Mucosa of rectum (tissue), 2 donors: ENCODE measurements at regions not wholly inside any gene's neighbourhood (a gene's known extent, or its start where the extent isn't known, plus 50 kb on each side); places are given as distances from the start of the nearest gene placed in this dataset.

Experiments
- H3K27ac ChIP-seq, 2 donors: one replicate each; pipeline ENCODE4 v1.7.0; 2013; ENCODE audit warnings: inconsistent platforms in 2 of 2, low read depth in 2 of 2, low read length in 2 of 2
- H3K27me3 ChIP-seq, 2 donors: one replicate each; pipeline ENCODE4 v1.7.0; 2013; ENCODE audit warnings: low read length in 2 of 2; ENCODE audit not compliant: control insufficient read depth in 2 of 2, insufficient read depth in 2 of 2
- H3K36me3 ChIP-seq, 2 donors: one replicate each; pipeline ENCODE4 v1.7.0; 2013; ENCODE audit warnings: low read length in 2 of 2; ENCODE audit not compliant: control insufficient read depth in 2 of 2, insufficient read depth in 2 of 2
- H3K4me1 ChIP-seq, 2 donors: one replicate each; pipeline ENCODE4 v1.7.0; 2013; ENCODE audit warnings: low read length in 2 of 2, mild to moderate bottlenecking in 1 of 2; ENCODE audit not compliant: control insufficient read depth in 2 of 2, insufficient read depth in 2 of 2
- H3K4me3 ChIP-seq, 2 donors: one replicate each; pipeline ENCODE4 v1.7.0; 2013; ENCODE audit warnings: low read length in 2 of 2
- H3K9ac ChIP-seq, 2 donors: one replicate each; pipeline ENCODE4 v1.7.0; 2013; ENCODE audit warnings: low read length in 2 of 2, low read depth in 1 of 2, mild to moderate bottlenecking in 1 of 2
- H3K9me3 ChIP-seq, 2 donors: one replicate each; pipeline ENCODE4 v1.7.0; 2013; ENCODE audit warnings: low read length in 2 of 2; ENCODE audit not compliant: control insufficient read depth in 2 of 2
- donor health status: healthy.
- donor health status: Normal muscosa, but diverticular disease.

DNA sequence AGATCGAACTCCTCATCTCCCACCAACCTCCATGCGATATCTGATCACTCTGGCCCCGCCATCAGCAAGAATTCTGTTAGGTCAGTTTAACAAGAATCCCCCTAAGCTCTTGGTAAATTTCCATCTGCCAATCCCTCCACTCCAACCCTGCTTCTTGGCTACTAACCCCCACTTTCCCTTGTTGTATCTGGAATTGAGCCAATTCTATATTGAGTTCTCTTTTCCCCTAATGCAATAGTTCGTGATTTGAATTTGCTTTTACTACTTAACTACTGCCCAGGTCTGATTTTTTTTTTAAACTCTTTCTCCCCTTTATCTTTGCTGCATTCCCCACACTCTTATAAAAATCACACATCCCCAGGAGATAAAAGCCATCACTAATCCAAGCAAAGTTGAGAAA is 159.3 kb upstream of the STK17B start:
- Histone ChIP-seq H3K36me3 (no peaks in the 10 kb centered on the region), H3K9me3 (no peaks in the 10 kb centered on the region), H3K4me3 (no peak overlapping the region), H3K9ac (no peak overlapping the region), H3K27me3 (no peaks in the 10 kb centered on the region), H3K27ac (no peak overlapping the region), H3K4me1 (peaks cover 0 to 2% of the 10 kb centered on the region in 2 donors)

DNA sequence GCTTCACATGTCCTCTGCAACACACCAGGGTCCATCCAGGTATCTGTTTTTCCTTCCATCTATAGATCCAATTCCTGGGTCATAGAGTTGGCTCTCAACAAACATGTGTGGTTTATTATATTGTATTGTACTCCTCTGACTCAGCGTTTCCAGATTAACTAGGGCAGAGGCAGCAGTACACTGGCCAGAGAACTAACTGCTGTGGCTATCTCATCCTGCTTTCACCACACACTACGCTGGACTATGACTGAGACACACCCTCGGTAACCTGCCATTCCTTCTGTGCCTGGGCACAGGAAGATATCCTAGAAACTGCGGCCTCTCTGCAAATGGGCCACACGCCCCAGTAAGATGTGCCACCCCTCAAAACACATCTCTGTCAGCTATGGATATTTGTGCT is 159.8 kb upstream of the STK17B start:
- Histone ChIP-seq H3K27me3 (no peaks in the 10 kb centered on the region), H3K4me3 (no peak overlapping the region), H3K27ac (no peak overlapping the region), H3K36me3 (no peaks in the 10 kb centered on the region), H3K9me3 (no peaks in the 10 kb centered on the region), H3K9ac (no peak overlapping the region), H3K4me1 (peaks cover 0 to 2% of the 10 kb centered on the region in 2 donors)

DNA sequence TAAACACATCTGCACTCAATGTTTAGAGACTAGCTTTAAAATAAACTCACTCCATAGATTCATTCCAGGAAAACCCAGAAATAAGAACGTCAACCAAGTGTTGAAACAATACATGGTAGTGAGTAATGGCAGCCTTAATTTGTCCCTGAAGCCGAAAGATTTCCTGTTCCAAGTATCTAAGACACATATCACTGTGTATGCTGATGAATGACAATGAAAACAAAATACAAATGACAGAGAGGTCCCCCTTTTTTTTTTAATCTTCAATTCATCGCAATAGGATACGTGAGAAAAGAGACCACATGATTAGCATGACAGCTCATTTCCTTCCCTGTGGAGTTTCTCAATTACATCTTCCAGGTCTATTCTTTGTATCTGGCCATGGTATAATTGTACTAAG is 160.5 kb upstream of the STK17B start:
- no peak overlapping the region for H3K4me3 ChIP-seq
- H3K27me3 ChIP-seq: no peaks in the 10 kb centered on the region
- H3K9me3 ChIP-seq: no peaks in the 10 kb centered on the region
- no peak overlapping the region for H3K27ac ChIP-seq
- peaks cover 0 to 2% of the 10 kb centered on the region in 2 donors for H3K4me1 ChIP-seq
- H3K36me3 ChIP-seq: no peaks in the 10 kb centered on the region
- H3K9ac ChIP-seq: no peak overlapping the region

DNA sequence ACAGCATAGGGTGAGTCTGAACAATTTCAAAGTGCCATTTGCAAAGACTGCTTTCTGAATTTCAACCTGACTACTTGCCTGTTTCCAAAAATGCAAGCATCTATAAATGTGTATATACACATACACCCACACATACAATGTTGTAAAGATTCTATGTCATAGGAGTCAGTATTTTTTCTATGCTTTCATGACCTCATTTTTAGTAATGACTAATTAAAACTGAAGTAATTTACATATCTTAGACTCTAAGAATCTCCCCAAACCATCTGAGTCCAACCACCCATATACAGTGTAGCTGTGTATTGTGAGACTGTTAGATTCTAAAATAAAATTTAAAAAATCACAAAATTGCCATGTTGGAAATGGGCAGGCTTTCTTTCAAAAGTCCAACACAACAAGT is 162.0 kb upstream of the STK17B start:
- Histone ChIP-seq H3K9me3 (no peaks in the 10 kb centered on the region), H3K27me3 (no peaks in the 10 kb centered on the region), H3K36me3 (no peaks in the 10 kb centered on the region), H3K4me1 (peaks cover 0 to 2% of the 10 kb centered on the region in 2 donors), H3K27ac (no peak overlapping the region), H3K4me3 (no peak overlapping the region), H3K9ac (no peak overlapping the region)

DNA sequence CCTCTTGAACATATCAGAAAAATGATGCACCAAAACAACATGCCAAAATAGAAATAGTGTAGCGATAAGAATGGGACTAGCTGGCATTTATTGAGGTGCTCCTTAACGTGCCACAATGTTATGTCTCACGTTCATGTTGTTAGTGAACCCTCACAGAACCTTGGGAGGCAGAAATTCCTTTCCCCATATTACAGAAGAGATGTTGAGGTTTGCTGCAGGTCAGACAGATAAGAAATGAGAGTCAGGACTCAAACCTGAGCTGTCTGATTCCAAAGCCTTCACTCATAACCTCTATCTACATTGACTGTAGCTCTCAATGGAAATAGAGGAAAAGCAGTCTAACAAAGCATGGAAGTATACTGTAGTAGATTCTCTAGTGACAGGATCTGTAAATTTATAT is 163.3 kb upstream of the STK17B start:
- no peak overlapping the region for H3K9ac ChIP-seq
- no peaks in the 10 kb centered on the region for H3K36me3 ChIP-seq
- no peaks in the 10 kb centered on the region for H3K27me3 ChIP-seq
- no peak overlapping the region for H3K4me3 ChIP-seq
- H3K4me1 ChIP-seq: peaks cover 0 to 2% of the 10 kb centered on the region in 2 donors
- H3K9me3 ChIP-seq: no peaks in the 10 kb centered on the region
- no peak overlapping the region for H3K27ac ChIP-seq

DNA sequence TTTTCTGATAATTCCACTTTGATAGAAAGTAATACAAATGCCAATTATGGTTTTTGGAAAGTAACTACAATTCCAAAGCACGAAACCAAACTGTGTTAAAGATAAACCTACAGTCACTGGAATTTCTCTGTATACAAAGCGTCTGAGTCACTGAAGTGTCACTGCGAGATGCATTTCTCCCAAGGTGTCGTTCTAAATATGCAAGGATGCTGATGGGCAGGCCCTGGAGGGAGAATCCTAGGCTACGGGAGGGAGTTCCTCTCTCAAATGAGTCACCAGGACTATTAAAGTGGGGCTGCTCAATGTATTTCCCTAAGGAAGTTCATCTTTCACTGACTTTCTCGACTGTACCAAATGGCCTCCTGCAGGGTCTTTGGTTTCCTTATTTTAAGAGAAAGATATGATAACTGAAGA is 163.8 kb upstream of the STK17B start:
- H3K9me3 ChIP-seq: no peaks in the 10 kb centered on the region
- H3K4me1 ChIP-seq: peaks cover 0 to 2% of the 10 kb centered on the region in 2 donors
- H3K27me3 ChIP-seq: no peaks in the 10 kb centered on the region
- H3K4me3 ChIP-seq: no peak overlapping the region
- H3K9ac ChIP-seq: no peak overlapping the region
- H3K27ac ChIP-seq: no peak overlapping the region
- H3K36me3 ChIP-seq: no peaks in the 10 kb centered on the region

DNA sequence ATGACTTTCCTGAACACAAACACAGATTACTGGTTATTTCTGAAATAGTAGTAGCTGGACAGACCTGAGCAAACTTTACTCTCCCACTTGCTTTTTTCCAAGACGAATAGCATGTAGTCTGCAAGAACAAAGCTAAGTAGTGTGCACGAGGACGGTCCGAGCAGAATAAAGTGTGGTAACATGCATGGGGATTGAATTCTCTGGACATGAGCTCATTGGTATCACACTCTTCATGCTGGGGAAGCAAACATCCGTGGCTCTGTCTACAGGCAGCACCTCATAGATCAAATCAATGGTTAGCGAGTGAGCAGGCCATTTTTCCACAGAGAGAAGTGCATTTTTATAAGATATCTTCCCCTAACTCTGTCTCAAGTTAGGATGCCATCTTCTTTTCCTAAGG is 164.8 kb upstream of the STK17B start:
- no peaks in the 10 kb centered on the region for H3K4me1 ChIP-seq
- H3K36me3 ChIP-seq: no peaks in the 10 kb centered on the region
- H3K4me3 ChIP-seq: no peak overlapping the region

DNA sequence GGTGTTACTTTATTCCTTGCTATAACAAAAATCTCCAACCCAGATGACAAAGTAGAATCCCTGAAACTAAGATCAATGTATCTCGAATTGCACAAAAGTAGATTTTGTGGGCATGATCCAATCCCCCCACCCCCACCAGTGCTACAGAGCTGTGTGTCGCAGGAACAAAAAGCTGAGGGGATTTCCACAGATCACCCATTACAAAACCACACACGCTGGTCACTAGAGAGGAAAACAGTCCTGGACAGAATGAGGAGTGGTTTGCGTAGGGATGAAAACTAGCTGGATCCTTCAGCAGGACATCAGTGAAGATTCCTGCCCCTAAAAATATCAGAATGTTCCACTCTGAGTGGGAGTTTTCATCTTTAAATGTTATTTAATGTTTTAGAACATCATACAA is 165.3 kb upstream of the STK17B start:
- no peaks in the 10 kb centered on the region for H3K27me3 ChIP-seq
- H3K27ac ChIP-seq: no peak overlapping the region
- no peaks in the 10 kb centered on the region for H3K4me1 ChIP-seq
- H3K4me3 ChIP-seq: no peak overlapping the region
- H3K36me3 ChIP-seq: no peaks in the 10 kb centered on the region
- H3K9me3 ChIP-seq: no peaks in the 10 kb centered on the region
- no peak overlapping the region for H3K9ac ChIP-seq

More for the DNA sequence above, 164.8 kb upstream of the STK17B start:
- no peak overlapping the region for H3K27ac ChIP-seq
- H3K9me3 ChIP-seq: no peaks in the 10 kb centered on the region
- H3K27me3 ChIP-seq: no peaks in the 10 kb centered on the region
- no peak overlapping the region for H3K9ac ChIP-seq

DNA sequence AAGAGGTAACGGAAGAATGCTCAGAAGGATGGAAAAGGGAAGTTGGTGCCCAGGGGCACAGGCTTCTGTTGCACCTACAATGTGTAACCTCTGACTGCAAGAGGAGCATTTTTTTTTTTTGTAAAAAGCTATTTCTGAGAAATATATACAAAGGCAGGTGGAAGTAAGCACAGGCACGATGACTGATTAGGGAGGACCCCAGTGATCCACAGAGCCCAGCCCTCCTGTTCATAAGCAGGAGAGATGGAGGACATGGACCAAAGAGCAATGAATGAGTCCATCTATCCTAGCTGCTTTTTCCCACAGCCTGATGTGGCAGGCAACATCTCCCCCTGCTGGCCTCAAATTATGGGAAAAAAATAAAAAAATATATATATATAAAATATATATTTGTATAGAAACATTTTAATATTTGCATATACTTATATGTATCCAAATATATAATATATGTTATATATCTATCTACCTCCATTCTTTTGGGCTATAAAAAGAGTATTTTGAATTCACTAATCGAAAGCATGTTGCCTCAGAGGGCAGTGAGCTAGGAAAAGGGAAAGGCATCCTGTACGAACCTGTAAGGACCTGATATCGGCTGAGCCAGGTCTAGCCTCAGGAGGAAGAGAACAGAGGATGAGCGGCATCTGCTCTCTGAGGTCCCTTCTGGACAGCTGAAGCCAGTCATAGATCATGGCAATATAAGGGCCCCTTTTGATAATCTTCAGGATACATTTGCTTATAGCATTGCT is 166.0 kb upstream of the STK17B start:
- H3K36me3 ChIP-seq: no peaks in the 10 kb centered on the region
- H3K27me3 ChIP-seq: no peaks in the 10 kb centered on the region
- H3K27ac ChIP-seq: no peak overlapping the region
- no peak overlapping the region for H3K4me3 ChIP-seq
- no peaks in the 10 kb centered on the region for H3K9me3 ChIP-seq
- no peaks in the 10 kb centered on the region for H3K4me1 ChIP-seq
- H3K9ac ChIP-seq: no peak overlapping the region

DNA sequence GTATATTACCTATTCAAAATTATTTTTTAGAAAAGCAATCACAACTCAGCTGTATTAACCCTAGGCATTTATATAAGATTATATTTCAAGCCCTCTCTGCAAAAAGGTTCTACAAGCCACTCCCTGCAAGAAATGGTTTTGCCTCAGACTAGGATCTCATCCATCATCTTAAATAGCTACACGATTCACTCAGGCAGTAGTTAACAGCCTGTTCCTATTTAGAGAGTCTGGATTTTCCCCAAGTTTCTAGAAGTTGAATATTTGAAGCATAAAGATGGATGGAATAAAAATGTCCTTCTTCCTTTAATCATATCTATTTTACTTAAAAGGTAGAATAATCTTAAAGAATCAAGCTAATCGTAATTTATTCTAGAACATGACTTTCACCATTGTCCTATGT is 167.1 kb upstream of the STK17B start:
- H3K4me1 ChIP-seq: no peaks in the 10 kb centered on the region
- H3K27me3 ChIP-seq: no peaks in the 10 kb centered on the region
- H3K27ac ChIP-seq: no peak overlapping the region
- no peaks in the 10 kb centered on the region for H3K9me3 ChIP-seq
- H3K9ac ChIP-seq: no peak overlapping the region
- H3K4me3 ChIP-seq: no peak overlapping the region
- no peaks in the 10 kb centered on the region for H3K36me3 ChIP-seq
